ENCODE measurements at regions not wholly inside any gene's neighbourhood (a gene's known extent, or its start where the extent isn't known, plus 50 kb on each side); places are given as distances from the start of the nearest gene placed in this dataset.
"Not testable (repeated sequence)": the region's sequence is repeated elsewhere in the genome, so short reads cannot be mapped to it uniquely, and the experiment has no call there.

- ChIA-PET POLR2A (no interaction called here), CTCF (no interaction called here)
Measured at GRCh38 chr2:56918790-56919189, 735.0 kb downstream of the CCDC85A start.

DNA sequence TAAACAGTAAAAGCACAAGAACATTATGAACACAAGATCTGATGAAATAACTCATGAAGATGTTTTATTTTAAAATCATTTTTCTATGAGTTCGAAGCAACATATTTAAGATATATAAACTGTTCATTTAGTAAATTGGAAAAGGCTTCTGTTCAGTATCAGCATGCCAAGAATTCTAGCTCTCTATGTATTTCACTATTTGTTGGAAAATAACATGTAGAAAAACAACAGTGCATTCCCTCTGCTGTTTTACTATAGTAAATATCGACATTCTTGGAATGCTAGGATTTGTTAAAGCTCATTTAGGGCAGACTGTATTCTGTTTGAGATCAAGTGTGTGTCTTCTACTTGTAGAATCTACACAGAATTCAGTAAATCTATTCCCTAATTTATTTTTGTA is 750.2 kb downstream of the CCDC85A start:
- POLR2A ChIA-PET, result no interaction called here
- CTCF ChIA-PET, result no interaction called here

GRCh38 chr2:56934866-56935265 is 751.1 kb downstream of the CCDC85A start:
- POLR2A ChIA-PET, result no interaction called here
- CTCF ChIA-PET, result no interaction called here

DNA sequence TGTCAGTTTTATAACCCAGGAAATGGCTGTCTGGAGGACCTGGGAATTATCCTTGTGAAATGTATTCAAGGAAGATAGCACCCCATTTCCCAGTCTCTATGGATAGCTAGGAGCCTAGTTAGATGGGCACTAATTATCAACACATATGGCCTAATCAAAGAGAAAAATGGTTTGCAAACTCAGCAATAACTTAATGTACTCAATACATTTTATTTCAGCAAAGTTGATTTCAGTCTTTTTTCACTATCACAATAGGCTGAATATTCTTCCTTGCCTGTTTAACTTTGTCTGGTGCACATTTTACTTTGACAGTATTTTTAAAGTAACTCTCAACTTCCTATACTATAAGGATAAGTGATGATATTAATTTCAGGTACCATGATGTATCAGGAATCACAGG is 756.3 kb downstream of the CCDC85A start:
- ChIA-PET CTCF (no interaction called here), POLR2A (no interaction called here)

- ChIA-PET POLR2A (no interaction called here), CTCF (no interaction called here)
Measured at GRCh38 chr2:56952871-56953270, 769.1 kb downstream of the CCDC85A start.

DNA sequence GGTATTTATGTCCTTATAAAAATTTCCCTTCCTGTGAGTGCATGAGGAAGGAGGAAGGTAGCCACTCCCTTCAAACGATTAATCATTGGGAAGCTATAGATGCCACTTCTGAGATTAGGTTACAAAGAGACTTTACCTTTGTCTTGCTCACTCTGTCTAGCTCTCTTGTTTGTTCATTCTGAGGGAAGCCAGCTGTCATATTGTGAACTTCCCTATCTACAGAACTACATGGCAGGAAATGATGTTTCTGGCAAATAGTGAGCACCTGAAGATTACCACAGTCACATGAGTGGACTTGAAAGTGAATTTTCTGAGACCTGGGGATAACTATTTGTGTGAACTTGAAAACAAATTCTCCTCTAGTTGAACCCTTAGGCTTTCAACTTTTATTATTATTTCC is 776.8 kb downstream of the CCDC85A start:
- POLR2A ChIA-PET, result no interaction called here
- CTCF ChIA-PET, result no interaction called here

- ChIA-PET POLR2A (interaction anchor here (0.7 kb wide), 1 partner anchor 973 kb away, joined by 3 read pairs; no protein-coding TSS in a partner anchor), CTCF (no interaction called here)
Measured at GRCh38 chr2:56962673-56963072, 778.9 kb downstream of the CCDC85A start.

- POLR2A ChIA-PET, result no interaction called here
- CTCF ChIA-PET, result no interaction called here
Measured at GRCh38 chr2:56969513-56969912, 785.7 kb downstream of the CCDC85A start.

- CTCF ChIA-PET, result no interaction called here
- POLR2A ChIA-PET, result no interaction called here
Measured at GRCh38 chr2:56971383-56971974, 787.7 kb downstream of the CCDC85A start.

- ChIA-PET POLR2A (no interaction called here), CTCF (no interaction called here)
Measured at GRCh38 chr2:56981554-56981953, 797.8 kb downstream of the CCDC85A start.

GRCh38 chr2:56985609-56986008 is 801.8 kb downstream of the CCDC85A start:
- POLR2A ChIA-PET, result no interaction called here
- CTCF ChIA-PET, result no interaction called here

- POLR2A ChIA-PET, result no interaction called here
- CTCF ChIA-PET, result no interaction called here
Measured at GRCh38 chr2:57022496-57022895, 838.7 kb downstream of the CCDC85A start.

- POLR2A ChIA-PET, result no interaction called here
- CTCF ChIA-PET, result no interaction called here
Measured at GRCh38 chr2:57044931-57045635, 861.3 kb downstream of the CCDC85A start.

DNA sequence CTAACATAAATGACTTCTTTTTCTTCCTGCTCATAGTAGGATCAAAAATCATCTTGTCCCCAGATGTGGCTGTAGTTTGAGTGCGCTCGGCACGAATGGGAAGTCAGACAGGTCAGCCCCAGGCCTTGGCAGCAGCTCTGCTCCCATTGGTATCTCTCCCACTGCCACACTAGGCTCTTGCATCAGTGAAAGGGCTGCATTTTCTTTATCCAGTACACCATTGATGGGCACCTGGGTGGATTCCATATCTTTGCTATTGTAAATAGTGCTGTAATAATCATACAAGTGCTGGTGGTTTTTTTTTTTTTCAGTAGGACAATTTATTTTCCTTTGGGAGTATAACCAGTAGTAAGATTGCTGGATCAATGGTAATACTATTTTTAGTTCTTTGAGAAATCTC is 865.5 kb downstream of the CCDC85A start:
- POLR2A ChIA-PET, result no interaction called here
- CTCF ChIA-PET, result no interaction called here

- CTCF ChIA-PET, result no interaction called here
- POLR2A ChIA-PET, result no interaction called here
Measured at GRCh38 chr2:57050007-57050406, 866.2 kb downstream of the CCDC85A start.

DNA sequence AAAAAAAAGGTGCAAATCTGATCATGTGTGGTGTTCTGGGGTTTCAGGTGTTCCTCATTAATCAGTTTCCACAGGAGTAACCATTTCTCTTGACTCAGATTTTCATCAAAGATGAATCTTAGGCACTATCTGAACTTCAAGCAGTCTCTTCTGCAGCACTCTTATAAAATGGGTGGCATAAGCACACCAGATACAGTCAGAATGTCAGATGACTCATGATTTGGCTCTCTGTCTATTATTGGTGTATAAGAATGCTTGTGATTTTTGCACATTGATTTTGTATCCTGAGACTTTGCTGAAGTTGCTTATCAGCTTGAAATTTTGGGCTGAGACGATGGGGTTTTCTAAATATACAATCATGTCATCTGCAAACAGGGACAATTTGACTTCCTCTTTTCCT is 882.5 kb downstream of the CCDC85A start:
- POLR2A ChIA-PET, CTCF ChIA-PET: not testable (repeated sequence)

DNA sequence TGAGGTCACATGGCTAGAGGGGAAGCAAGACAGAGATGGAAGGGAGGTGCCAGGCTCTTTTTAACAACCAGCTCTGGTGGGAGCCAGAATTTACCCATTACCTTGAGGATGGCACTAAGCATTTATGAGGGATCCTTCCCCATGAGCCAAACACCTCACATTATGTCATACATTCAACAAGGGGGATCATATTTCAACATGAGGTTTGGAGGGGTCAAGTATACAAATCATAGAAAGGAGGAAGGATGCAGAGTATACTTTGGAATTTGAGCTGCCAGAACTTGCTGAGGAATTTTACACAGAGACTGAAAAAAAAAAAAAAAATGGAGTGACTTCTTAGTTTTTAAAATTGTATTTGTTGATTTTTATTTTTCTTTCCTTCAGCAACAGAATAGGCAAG is 891.4 kb downstream of the CCDC85A start:
- POLR2A ChIA-PET, result no interaction called here
- CTCF ChIA-PET, result no interaction called here

GRCh38 chr2:57080035-57080434 is 896.2 kb downstream of the CCDC85A start:
- ChIA-PET CTCF (no interaction called here), POLR2A (no interaction called here)

- CTCF ChIA-PET, result no interaction called here
- POLR2A ChIA-PET, result no interaction called here
Measured at GRCh38 chr2:57084697-57085281, 901.0 kb downstream of the CCDC85A start.

DNA sequence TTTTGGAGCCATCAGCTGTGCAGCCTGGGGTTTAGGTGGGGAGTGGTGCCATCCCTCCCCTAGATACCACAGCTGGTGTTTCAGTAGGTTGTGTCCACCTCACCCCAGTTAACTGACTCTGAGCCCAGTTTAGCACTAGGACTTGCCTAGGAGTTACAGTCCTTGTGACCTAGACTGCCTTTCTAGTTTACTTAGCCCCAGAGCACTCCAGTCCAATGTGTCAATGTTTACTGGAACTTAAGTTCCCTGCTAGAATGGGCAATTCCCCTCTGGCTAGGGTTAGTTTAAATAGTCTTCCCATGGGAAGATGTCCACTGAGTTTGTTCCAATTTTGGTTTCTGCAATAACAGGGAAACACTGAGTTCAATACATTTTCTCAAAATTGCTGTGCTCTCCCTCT is 909.2 kb downstream of the CCDC85A start:
- POLR2A ChIA-PET, result no interaction called here
- CTCF ChIA-PET, result no interaction called here

DNA sequence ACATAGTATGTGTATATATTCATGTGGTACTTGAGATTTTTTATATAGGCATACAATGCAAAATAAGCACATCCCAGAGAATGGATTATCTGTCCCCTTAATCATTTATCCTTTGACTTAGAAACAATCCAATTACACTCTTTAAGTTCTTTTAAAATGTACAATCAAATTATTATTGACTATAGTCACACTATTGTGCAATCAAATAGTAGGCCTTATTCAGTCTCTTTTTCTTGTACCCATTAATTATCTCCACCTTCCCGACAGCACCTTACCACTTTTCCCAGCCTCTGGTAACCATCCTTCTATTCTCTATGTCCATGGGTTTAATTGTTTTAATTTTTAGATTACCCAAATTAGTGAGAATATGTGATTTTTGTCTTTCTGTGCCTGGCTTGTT is 914.1 kb downstream of the CCDC85A start:
- ChIA-PET POLR2A (no interaction called here), CTCF (no interaction called here)

GRCh38 chr2:57100436-57100835 is 916.6 kb downstream of the CCDC85A start:
- ChIA-PET POLR2A (no interaction called here), CTCF (no interaction called here)

Measured in activated CD8-positive, alpha-beta memory T cell treated with anti-CD3 and anti-CD28 coated beads for 36 hours (primary cell).